IPS-NIHi11 (cell line): ENCODE measurements at regions not wholly inside any gene's neighbourhood (a gene's known extent, or its start where the extent isn't known, plus 50 kb on each side); places are given as distances from the start of the nearest gene placed in this dataset.

ENCODE experiments used
- DNase-seq: peaks from one replicate; pipeline ENCODE4 v3.0.0; 2012; ENCODE audit warnings: mixed read lengths, low spot score

- no peak for DNase-seq
Observed at GRCh38 chr17:79174193-79174765, 99.7 kb downstream of the ENGASE start.

GRCh38 chr17:79171188-79171587, 96.6 kb downstream of the ENGASE start:
- no peak for DNase-seq

GRCh38 chr17:79169861-79170260, 95.2 kb downstream of the ENGASE start:
- DNase-seq, result no peak

GRCh38 chr17:79169366-79169765, 94.7 kb downstream of the ENGASE start:
- DNase-seq, result no peak

- no peak for DNase-seq
Observed at GRCh38 chr17:79168486-79169055, 93.9 kb downstream of the ENGASE start.

- DNase-seq, result no peak
Observed at GRCh38 chr17:79167486-79167885, 92.9 kb downstream of the ENGASE start.

- DNase-seq, result no peak
Observed at GRCh38 chr17:79165756-79166473, 91.3 kb downstream of the ENGASE start.

- DNase-seq, result no peak
Observed at GRCh38 chr17:79164913-79165695, 90.5 kb downstream of the ENGASE start.

- no peak for DNase-seq
Observed at GRCh38 chr17:79164408-79164807, 89.8 kb downstream of the ENGASE start.

- no peak for DNase-seq
Observed at GRCh38 chr17:79163071-79163470, 88.4 kb downstream of the ENGASE start.

- DNase-seq, result no peak
Observed at GRCh38 chr17:79162012-79162963, 87.7 kb downstream of the ENGASE start.

- DNase-seq, result no peak
Observed at GRCh38 chr17:79160980-79161636, 86.5 kb downstream of the ENGASE start.

- no peak for DNase-seq
Observed at GRCh38 chr17:79159926-79160325, 85.3 kb downstream of the ENGASE start.

GRCh38 chr17:79159471-79159870, 84.8 kb downstream of the ENGASE start:
- no peak for DNase-seq

- no peak for DNase-seq
Observed at GRCh38 chr17:79156463-79157095, 82.0 kb downstream of the ENGASE start.

- no peak for DNase-seq
Observed at GRCh38 chr17:79155701-79156100, 81.1 kb downstream of the ENGASE start.

GRCh38 chr17:79154951-79155585, 80.4 kb downstream of the ENGASE start:
- no peak for DNase-seq

- DNase-seq, result no peak
Observed at GRCh38 chr17:79154446-79154845, 79.8 kb downstream of the ENGASE start.

- no peak for DNase-seq
Observed at GRCh38 chr17:79153367-79154130, 78.9 kb downstream of the ENGASE start.
